ENCODE measurements at regions not wholly inside any gene's neighbourhood (a gene's known extent, or its start where the extent isn't known, plus 50 kb on each side); places are given as distances from the start of the nearest gene placed in this dataset.

GRCh38 chr14:42715316-42715715, 1108.6 kb downstream of the LRFN5 start:
- TF ChIP-seq, protein P1, sequence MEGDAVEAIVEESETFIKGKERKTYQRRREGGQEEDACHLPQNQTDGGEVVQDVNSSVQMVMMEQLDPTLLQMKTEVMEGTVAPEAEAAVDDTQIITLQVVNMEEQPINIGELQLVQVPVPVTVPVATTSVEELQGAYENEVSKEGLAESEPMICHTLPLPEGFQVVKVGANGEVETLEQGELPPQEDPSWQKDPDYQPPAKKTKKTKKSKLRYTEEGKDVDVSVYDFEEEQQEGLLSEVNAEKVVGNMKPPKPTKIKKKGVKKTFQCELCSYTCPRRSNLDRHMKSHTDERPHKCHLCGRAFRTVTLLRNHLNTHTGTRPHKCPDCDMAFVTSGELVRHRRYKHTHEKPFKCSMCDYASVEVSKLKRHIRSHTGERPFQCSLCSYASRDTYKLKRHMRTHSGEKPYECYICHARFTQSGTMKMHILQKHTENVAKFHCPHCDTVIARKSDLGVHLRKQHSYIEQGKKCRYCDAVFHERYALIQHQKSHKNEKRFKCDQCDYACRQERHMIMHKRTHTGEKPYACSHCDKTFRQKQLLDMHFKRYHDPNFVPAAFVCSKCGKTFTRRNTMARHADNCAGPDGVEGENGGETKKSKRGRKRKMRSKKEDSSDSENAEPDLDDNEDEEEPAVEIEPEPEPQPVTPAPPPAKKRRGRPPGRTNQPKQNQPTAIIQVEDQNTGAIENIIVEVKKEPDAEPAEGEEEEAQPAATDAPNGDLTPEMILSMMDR (conservative IDR thresholded peaks at IDR 0.05): no peak
- no peak for TF ChIP-seq ZFX (IDR thresholded peaks at IDR 0.05)
